Spleen (tissue), 7 donors: ENCODE measurements at regions not wholly inside any gene's neighbourhood (a gene's known extent, or its start where the extent isn't known, plus 50 kb on each side); places are given as distances from the start of the nearest gene placed in this dataset.
"Not testable (repeated sequence)": the region's sequence is repeated elsewhere in the genome, so short reads cannot be mapped to it uniquely, and the experiment has no call there.

Source experiments
- CTCF ChIP-seq, 11 experiments: fragments of 200-600 bp in 7 of 11; fragments of 450-650 bp in 4 of 11; sonication (generic) in 4 of 11; IDR thresholded peaks in 8 of 11; conservative IDR thresholded peaks in 3 of 11; 1 replicate in 7 of 11; 2 replicates in 4 of 11; pipeline versions ENCODE4 v1.4.0 to v1.8.0; 2016 to 2021; ENCODE audit warnings: antibody characterized with exemption in 11 of 11, inconsistent platforms in 4 of 11, mild to moderate bottlenecking in 1 of 11
- POLR2A ChIP-seq, 3 donors: fragments of 450-650 bp; IDR thresholded peaks; one replicate each; pipeline ENCODE4 v1.5.1; 2017; ENCODE audit warnings: antibody characterized with exemption in 3 of 3, mild to moderate bottlenecking in 1 of 3
- POLR2AphosphoS5 ChIP-seq, 3 donors: sonication (generic); formaldehyde crosslinking; IDR thresholded peaks; one replicate each; pipeline ENCODE4 v1.5.1; 2017; ENCODE audit warnings: antibody characterized with exemption in 3 of 3
- donor health status: DM: no; HTN: no; CAD: no; lungs with moderate emphysema.
- donor health status: DM: no; HTN: no; CAD: no.
- donor health status: DM: no; HTN: no; CAD: no.

GRCh38 chr18:8887877-8888276 is 182.5 kb downstream of the MTCL1 start:
- TF ChIP-seq CTCF (IDR thresholded peaks at IDR 0.05 in 8 of 11, conservative IDR thresholded peaks at IDR 0.05 in 3 of 11); POLR2A (IDR thresholded peaks at IDR 0.05); POLR2AphosphoS5 (IDR thresholded peaks at IDR 0.05): not testable (repeated sequence)
